Adrenal gland (tissue), 9 donors: ENCODE measurements at regions not wholly inside any gene's neighbourhood (a gene's known extent, or its start where the extent isn't known, plus 50 kb on each side); places are given as distances from the start of the nearest gene placed in this dataset.

Experiments used
- DNase-seq, 7 donors: peaks; one replicate each; pipeline ENCODE4 v3.0.0-alpha.2; 2019 to 2020
- H3K27ac ChIP-seq, 5 donors: fragments of 200-600 bp; sonication (generic) in 4 of 5; 1 replicate in 3 of 5; 2 replicates in 2 of 5; pipeline versions ENCODE4 v1.5.1 to v1.8.0; 2016 to 2020; ENCODE audit warnings: mild to moderate bottlenecking in 1 of 5
- H3K27me3 ChIP-seq: fragments of 200-600 bp; 2 replicates; pipeline ENCODE4 v1.8.0; 2021
- H3K36me3 ChIP-seq, 2 donors: fragments of 200-600 bp; replicated peaks in 1 of 2; 1 replicate in 1 of 2; 2 replicates in 1 of 2; pipeline versions ENCODE4 v1.5.1 to v1.8.0; 2018 to 2022
- H3K4me1 ChIP-seq, 2 donors: fragments of 200-600 bp; replicated peaks in 1 of 2; 1 replicate in 1 of 2; 2 replicates in 1 of 2; pipeline versions ENCODE4 v1.5.1 to v1.8.0; 2018 to 2021
- H3K4me3 ChIP-seq, 4 donors: fragments of 200-600 bp; sonication (generic) in 3 of 4; one replicate each; pipeline ENCODE4 v1.5.1; 2016 to 2018
- H3K9me3 ChIP-seq, 3 donors: fragments of 200-600 bp; sonication (generic) in 1 of 3; replicated peaks in 1 of 3; 1 replicate in 2 of 3; 2 replicates in 1 of 3; pipeline versions ENCODE4 v1.5.1 to v1.8.0; 2016 to 2021
- CTCF ChIP-seq, 6 experiments: fragments of 450-650 bp in 4 of 6; fragments of 200-600 bp in 2 of 6; sonication (generic) in 1 of 6; IDR thresholded peaks; 1 replicate in 5 of 6; 2 replicates in 1 of 6; pipeline versions ENCODE4 v1.5.1 to v1.8.0; 2016 to 2021; ENCODE audit warnings: antibody characterized with exemption in 6 of 6, mild to moderate bottlenecking in 2 of 6, moderate library complexity in 1 of 6
- POLR2A ChIP-seq, 2 donors: fragments of 450-650 bp; IDR thresholded peaks; one replicate each; pipeline ENCODE4 v1.6.1; 2017; ENCODE audit warnings: antibody characterized with exemption in 2 of 2, mild to moderate bottlenecking in 2 of 2, moderate library complexity in 1 of 2
- WGBS, 4 donors: extraction: QIAGEN DNeasy Blood & Tissue Kit in 2 of 4; methylation state at CpG; one replicate each; pipeline versions ENCODE4 v1.1.5 to v1.1.7; 2013 to 2017; 5-methylcytosine and 5-hydroxymethylcytosine counted together
- intact Hi-C, 2 donors: fragments of 100-400 bp; cut with DNase I; formaldehyde crosslinking; loops; one replicate each; pipeline versions ENCODE4 v1.14.1 to v1.15.0; 2022 to 2023
- donor health status: healthy with polysubstance abuse.
- donor health status: Bipolar disorder and iron deficiency.
- donor health status: DM: yes; HTN: yes; CAD: no.
- donor health status: DM: no; HTN: no; CAD: no.
- donor health status: DM: no; HTN: no; CAD: no.

DNA sequence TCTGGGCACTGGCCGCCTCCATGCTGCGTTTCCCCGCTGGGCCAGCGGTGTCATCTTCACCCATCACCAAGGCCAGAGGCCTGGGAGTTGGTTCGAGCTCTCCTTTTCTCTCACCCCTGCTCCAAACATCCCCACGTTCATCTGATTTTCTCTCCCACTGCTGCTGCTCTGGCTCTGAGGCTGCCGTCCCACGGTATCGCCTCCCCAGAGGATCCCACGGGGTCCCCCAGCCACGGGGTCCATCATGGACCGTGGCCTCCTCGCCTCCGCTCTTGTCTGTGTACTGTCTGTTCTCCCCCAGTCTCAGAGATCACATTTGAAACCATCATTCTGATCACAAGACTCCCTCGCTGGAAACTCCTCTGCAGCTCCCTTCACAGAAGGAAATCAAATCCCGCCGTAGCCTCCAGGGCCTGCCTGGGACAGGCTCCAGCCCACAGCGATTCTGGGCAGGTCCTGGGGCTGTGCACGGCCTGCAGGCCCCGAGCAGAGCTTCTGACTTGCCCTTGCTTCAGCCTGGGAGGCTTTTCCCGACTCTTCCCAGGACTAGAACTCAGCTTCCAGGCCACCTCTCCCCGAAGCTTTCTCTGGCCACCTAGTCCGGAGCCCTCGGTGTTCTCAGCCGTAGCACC is 64.2 kb downstream of the SOX1 start:
- Histone ChIP-seq H3K27me3 (no peaks in the 10 kb centered on the region), H3K27ac (no peak overlapping the region), H3K36me3 (no peaks in the 10 kb centered on the region), H3K4me3 (no peak overlapping the region), H3K4me1 (no peaks in the 10 kb centered on the region), H3K9me3 (no peaks in the 10 kb centered on the region)
- 75 to 80% (median 77%) methylated on average over 15 to 25 of the region's 25 CpGs for WGBS, 4 donors
- intact Hi-C loops = no loop called here
- DNase-seq = no peak
- TF ChIP-seq CTCF (IDR thresholded peaks at IDR 0.05) (no peak), POLR2A (IDR thresholded peaks at IDR 0.05) (no peak)

GRCh38 chr13:112131713-112132113 is 64.8 kb downstream of the SOX1 start:
- H3K27me3 ChIP-seq = no peaks in the 10 kb centered on the region
- H3K4me1 ChIP-seq = no peaks in the 10 kb centered on the region
- no peak overlapping the region for H3K4me3 ChIP-seq
- WGBS, 4 donors = 74 to 81% (median 79%) methylated on average over 5 to 11 of the region's 11 CpGs
- no peak for DNase-seq
- no peak overlapping the region for H3K27ac ChIP-seq
- H3K36me3 ChIP-seq = no peaks in the 10 kb centered on the region
- intact Hi-C loops = no loop called here
- TF ChIP-seq CTCF (IDR thresholded peaks at IDR 0.05) (no peak), POLR2A (IDR thresholded peaks at IDR 0.05) (no peak)
- no peaks in the 10 kb centered on the region for H3K9me3 ChIP-seq

DNA sequence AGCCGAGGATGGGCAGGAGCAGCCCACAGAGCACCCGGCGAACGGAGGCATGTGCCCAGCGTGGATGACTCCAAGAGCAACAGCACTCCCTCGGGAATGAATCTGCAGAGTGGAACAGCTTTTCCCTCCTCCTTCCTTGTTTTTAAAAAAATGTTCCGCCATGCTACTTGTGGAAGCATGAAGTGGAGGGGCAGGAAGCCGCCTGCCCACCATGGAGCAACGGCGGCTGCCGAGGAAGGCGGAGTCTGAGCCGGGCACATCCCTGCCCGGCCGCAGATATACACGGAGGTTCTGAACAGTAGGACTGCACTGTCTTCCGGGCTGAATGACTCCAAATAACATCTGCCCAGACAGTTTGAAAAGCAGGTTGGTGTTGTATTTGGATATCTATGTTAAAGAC is 65.2 kb downstream of the SOX1 start:
- Histone ChIP-seq H3K27ac (no peak overlapping the region), H3K36me3 (no peaks in the 10 kb centered on the region), H3K4me1 (no peaks in the 10 kb centered on the region), H3K4me3 (no peak overlapping the region), H3K27me3 (no peaks in the 10 kb centered on the region), H3K9me3 (no peaks in the 10 kb centered on the region)
- DNase-seq = no peak
- intact Hi-C loops = no loop called here
- TF ChIP-seq POLR2A (IDR thresholded peaks at IDR 0.05) (no peak), CTCF (IDR thresholded peaks at IDR 0.05) (no peak)
- 71 to 88% (median 75%) methylated on average over 10 to 17 of the region's 17 CpGs for WGBS, 4 donors

- 68 to 83% (median 72%) methylated on average over 9 of the region's 9 CpGs for WGBS, 4 donors
- TF ChIP-seq CTCF (IDR thresholded peaks at IDR 0.05) (no peak), POLR2A (IDR thresholded peaks at IDR 0.05) (no peak)
Measured at GRCh38 chr13:112132619-112133018, 65.7 kb downstream of the SOX1 start.

More at GRCh38 chr13:112132619-112133018, 65.7 kb downstream of the SOX1 start:
- H3K9me3 ChIP-seq = no peaks in the 10 kb centered on the region
- H3K4me1 ChIP-seq = no peaks in the 10 kb centered on the region
- no peak overlapping the region for H3K27ac ChIP-seq
- H3K4me3 ChIP-seq = no peak overlapping the region
- no peaks in the 10 kb centered on the region for H3K36me3 ChIP-seq
- H3K27me3 ChIP-seq = no peaks in the 10 kb centered on the region
- no peak for DNase-seq
- intact Hi-C loops = no loop called here
